Transverse colon (tissue), 4 donors: ENCODE measurements at regions not wholly inside any gene's neighbourhood (a gene's known extent, or its start where the extent isn't known, plus 50 kb on each side); places are given as distances from the start of the nearest gene placed in this dataset.

ENCODE experiments used
- POLR2A ChIP-seq: fragments of 450-650 bp; IDR thresholded peaks from one replicate; pipeline ENCODE4 v1.6.1; 2016; ENCODE audit warnings: antibody characterized with exemption, mild to moderate bottlenecking, moderate library complexity
- POLR2AphosphoS5 ChIP-seq, 3 donors: sonication (generic); formaldehyde crosslinking; IDR thresholded peaks; one replicate each; pipeline ENCODE4 v1.6.1; 2016; ENCODE audit warnings: antibody characterized with exemption in 3 of 3
- TF ChIP-seq, protein P1 (sequence below), 5 experiments: fragments of 200-600 bp in 3 of 5; fragments of 450-650 bp in 2 of 5; sonication (generic) in 3 of 5; IDR thresholded peaks; 1 replicate in 2 of 5; 2 replicates in 3 of 5; pipeline ENCODE4 v1.5.1; 2016 to 2017; ENCODE audit warnings: antibody characterized with exemption in 5 of 5, inconsistent platforms in 3 of 5, mild to moderate bottlenecking in 2 of 5, moderate library complexity in 1 of 5

DNA sequence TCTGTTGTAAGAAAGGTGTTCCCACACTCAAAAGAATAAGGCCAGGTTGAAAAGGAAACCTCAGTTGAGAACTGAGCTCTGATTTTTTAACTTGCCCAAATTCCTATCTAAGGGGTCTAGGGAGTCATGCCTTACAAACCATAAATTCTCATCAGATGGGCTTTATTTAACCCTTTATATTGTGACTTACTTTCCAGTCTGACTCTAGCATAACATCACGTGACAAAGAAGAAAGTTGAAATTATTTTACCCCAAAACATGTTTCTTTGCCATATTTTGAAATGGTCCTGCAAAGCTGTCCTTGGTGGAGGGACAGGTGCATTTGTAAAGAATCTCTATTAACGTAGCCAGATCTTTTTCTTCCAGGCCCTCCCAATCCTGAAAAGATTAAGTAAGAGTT, 411.7 kb downstream of the GALC start:
- TF ChIP-seq, protein P1, sequence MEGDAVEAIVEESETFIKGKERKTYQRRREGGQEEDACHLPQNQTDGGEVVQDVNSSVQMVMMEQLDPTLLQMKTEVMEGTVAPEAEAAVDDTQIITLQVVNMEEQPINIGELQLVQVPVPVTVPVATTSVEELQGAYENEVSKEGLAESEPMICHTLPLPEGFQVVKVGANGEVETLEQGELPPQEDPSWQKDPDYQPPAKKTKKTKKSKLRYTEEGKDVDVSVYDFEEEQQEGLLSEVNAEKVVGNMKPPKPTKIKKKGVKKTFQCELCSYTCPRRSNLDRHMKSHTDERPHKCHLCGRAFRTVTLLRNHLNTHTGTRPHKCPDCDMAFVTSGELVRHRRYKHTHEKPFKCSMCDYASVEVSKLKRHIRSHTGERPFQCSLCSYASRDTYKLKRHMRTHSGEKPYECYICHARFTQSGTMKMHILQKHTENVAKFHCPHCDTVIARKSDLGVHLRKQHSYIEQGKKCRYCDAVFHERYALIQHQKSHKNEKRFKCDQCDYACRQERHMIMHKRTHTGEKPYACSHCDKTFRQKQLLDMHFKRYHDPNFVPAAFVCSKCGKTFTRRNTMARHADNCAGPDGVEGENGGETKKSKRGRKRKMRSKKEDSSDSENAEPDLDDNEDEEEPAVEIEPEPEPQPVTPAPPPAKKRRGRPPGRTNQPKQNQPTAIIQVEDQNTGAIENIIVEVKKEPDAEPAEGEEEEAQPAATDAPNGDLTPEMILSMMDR (IDR thresholded peaks at IDR 0.05), result no peak
- TF ChIP-seq POLR2A, result no peak
- TF ChIP-seq POLR2AphosphoS5 (IDR thresholded peaks at IDR 0.05), result no peak
